ENCODE measurements at regions not wholly inside any gene's neighbourhood (a gene's known extent, or its start where the extent isn't known, plus 50 kb on each side); places are given as distances from the start of the nearest gene placed in this dataset.

GRCh38 chr20:21902391-21902790, 196.9 kb downstream of the PAX1 start:
- no peak overlapping the region for H3K9ac ChIP-seq (ENCODE audit: low read length)
- H2AFZ ChIP-seq (ENCODE audit: low read depth, low read length): no peak overlapping the region
- FAIRE-seq: no peak
- no peaks in the 10 kb centered on the region for H4K20me1 ChIP-seq (ENCODE audit: insufficient read depth, low read length)
- no peaks in the 10 kb centered on the region for H3K9me3 Mint-ChIP-seq (ENCODE audit: unreplicated experiment)
- no peaks in the 10 kb centered on the region for H3K4me1 Mint-ChIP-seq (ENCODE audit: low read depth, unreplicated experiment)
- H3K27me3 ChIP-seq (ENCODE audit: insufficient read depth, low read length): no peaks in the 10 kb centered on the region
- H3K27ac ChIP-seq (ENCODE audit: low read depth, low read length): no peak overlapping the region
- peaks cover 6% of the 10 kb centered on the region for H3K9me3 ChIP-seq (ENCODE audit: insufficient read depth, low read depth, low read length)
- DNase-seq (ENCODE audit: low read depth): no peak
- no peaks in the 10 kb centered on the region for H3K36me3 Mint-ChIP-seq (ENCODE audit: low read depth, unreplicated experiment)
- no peaks in the 10 kb centered on the region for H3K4me1 ChIP-seq (ENCODE audit: insufficient read depth, low read length)
- H3K27ac Mint-ChIP-seq (ENCODE audit: unreplicated experiment): no peak overlapping the region
- no peak overlapping the region for H3K4me3 ChIP-seq (ENCODE audit: insufficient read depth, low read depth, low read length)
- no peak overlapping the region for H3K4me2 ChIP-seq (ENCODE audit: low read length)
- no peaks in the 10 kb centered on the region for H3K79me2 ChIP-seq (ENCODE audit: insufficient read depth, low read length)
- H3K4me3 Mint-ChIP-seq (ENCODE audit: unreplicated experiment): no peak overlapping the region
- peaks cover 2% of the 10 kb centered on the region for H3K27me3 Mint-ChIP-seq (ENCODE audit: low read depth, unreplicated experiment)
- no peaks in the 10 kb centered on the region for H3K36me3 ChIP-seq (ENCODE audit: insufficient read depth, low read length)
- TF ChIP-seq, protein P1, sequence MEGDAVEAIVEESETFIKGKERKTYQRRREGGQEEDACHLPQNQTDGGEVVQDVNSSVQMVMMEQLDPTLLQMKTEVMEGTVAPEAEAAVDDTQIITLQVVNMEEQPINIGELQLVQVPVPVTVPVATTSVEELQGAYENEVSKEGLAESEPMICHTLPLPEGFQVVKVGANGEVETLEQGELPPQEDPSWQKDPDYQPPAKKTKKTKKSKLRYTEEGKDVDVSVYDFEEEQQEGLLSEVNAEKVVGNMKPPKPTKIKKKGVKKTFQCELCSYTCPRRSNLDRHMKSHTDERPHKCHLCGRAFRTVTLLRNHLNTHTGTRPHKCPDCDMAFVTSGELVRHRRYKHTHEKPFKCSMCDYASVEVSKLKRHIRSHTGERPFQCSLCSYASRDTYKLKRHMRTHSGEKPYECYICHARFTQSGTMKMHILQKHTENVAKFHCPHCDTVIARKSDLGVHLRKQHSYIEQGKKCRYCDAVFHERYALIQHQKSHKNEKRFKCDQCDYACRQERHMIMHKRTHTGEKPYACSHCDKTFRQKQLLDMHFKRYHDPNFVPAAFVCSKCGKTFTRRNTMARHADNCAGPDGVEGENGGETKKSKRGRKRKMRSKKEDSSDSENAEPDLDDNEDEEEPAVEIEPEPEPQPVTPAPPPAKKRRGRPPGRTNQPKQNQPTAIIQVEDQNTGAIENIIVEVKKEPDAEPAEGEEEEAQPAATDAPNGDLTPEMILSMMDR (IDR thresholded peaks at IDR 0.05; ENCODE audit: insufficient read depth, low read depth, low read length): no peak
- no peak for TF ChIP-seq EZH2 (IDR thresholded peaks at IDR 0.05; ENCODE audit: insufficient read depth, low read length)

- Histone ChIP-seq H3K27ac (ENCODE audit: low read depth, low read length) (no peak overlapping the region), H3K79me2 (ENCODE audit: insufficient read depth, low read length) (no peaks in the 10 kb centered on the region), H3K27me3 (ENCODE audit: insufficient read depth, low read length) (no peaks in the 10 kb centered on the region), H2AFZ (ENCODE audit: low read depth, low read length) (no peak overlapping the region), H3K9me3 (ENCODE audit: insufficient read depth, low read depth, low read length) (peaks cover 6% of the 10 kb centered on the region), H3K4me2 (ENCODE audit: low read length) (no peak overlapping the region), H3K4me3 (ENCODE audit: insufficient read depth, low read depth, low read length) (no peak overlapping the region), H3K9ac (ENCODE audit: low read length) (no peak overlapping the region), H4K20me1 (ENCODE audit: insufficient read depth, low read length) (no peaks in the 10 kb centered on the region), H3K36me3 (ENCODE audit: insufficient read depth, low read length) (no peaks in the 10 kb centered on the region), H3K4me1 (ENCODE audit: insufficient read depth, low read length) (no peaks in the 10 kb centered on the region)
- no peak overlapping the region for H3K4me3 Mint-ChIP-seq (ENCODE audit: unreplicated experiment)
- no peak overlapping the region for H3K27ac Mint-ChIP-seq (ENCODE audit: unreplicated experiment)
- no peaks in the 10 kb centered on the region for H3K4me1 Mint-ChIP-seq (ENCODE audit: low read depth, unreplicated experiment)
- TF ChIP-seq EZH2 (IDR thresholded peaks at IDR 0.05; ENCODE audit: insufficient read depth, low read length): no peak
- TF ChIP-seq, protein P1 (IDR thresholded peaks at IDR 0.05; ENCODE audit: insufficient read depth, low read depth, low read length): no peak
- H3K27me3 Mint-ChIP-seq (ENCODE audit: low read depth, unreplicated experiment): peaks cover 2% of the 10 kb centered on the region
- no peaks in the 10 kb centered on the region for H3K9me3 Mint-ChIP-seq (ENCODE audit: unreplicated experiment)
- no peaks in the 10 kb centered on the region for H3K36me3 Mint-ChIP-seq (ENCODE audit: low read depth, unreplicated experiment)
- no peak for FAIRE-seq
- no peak for DNase-seq (ENCODE audit: low read depth)
Measured at GRCh38 chr20:21901470-21902275, 196.2 kb downstream of the PAX1 start.

DNA sequence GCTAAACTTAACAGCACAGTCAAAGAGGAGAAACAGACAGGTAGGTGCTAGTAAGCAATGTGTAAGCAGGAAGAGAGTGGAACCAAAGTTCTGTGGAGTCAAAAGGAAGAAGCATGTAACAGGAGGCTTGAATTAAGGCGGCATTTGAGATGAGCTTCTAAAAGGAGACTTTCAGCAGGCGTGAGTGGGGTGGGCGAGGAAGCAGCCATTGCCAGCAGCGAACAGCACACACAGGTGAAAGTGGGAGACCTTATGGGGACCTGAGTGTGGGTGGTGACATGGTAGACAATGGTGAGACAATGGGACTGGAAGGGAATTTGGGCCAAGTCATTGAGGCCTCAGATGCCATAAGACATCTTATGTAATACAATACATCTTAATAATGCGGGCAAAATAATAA, 195.0 kb downstream of the PAX1 start:
- Mint-ChIP-seq H3K27ac (ENCODE audit: unreplicated experiment) (no peak overlapping the region), H3K4me3 (ENCODE audit: unreplicated experiment) (no peak overlapping the region), H3K9me3 (ENCODE audit: unreplicated experiment) (no peaks in the 10 kb centered on the region), H3K4me1 (ENCODE audit: low read depth, unreplicated experiment) (no peaks in the 10 kb centered on the region), H3K27me3 (ENCODE audit: low read depth, unreplicated experiment) (peaks cover 2% of the 10 kb centered on the region), H3K36me3 (ENCODE audit: low read depth, unreplicated experiment) (no peaks in the 10 kb centered on the region)
- no peaks in the 10 kb centered on the region for H3K27me3 ChIP-seq (ENCODE audit: insufficient read depth, low read length)
- no peak overlapping the region for H2AFZ ChIP-seq (ENCODE audit: low read depth, low read length)
- no peak overlapping the region for H3K9ac ChIP-seq (ENCODE audit: low read length)
- H3K79me2 ChIP-seq (ENCODE audit: insufficient read depth, low read length): no peaks in the 10 kb centered on the region
- no peak for FAIRE-seq
- H3K36me3 ChIP-seq (ENCODE audit: insufficient read depth, low read length): no peaks in the 10 kb centered on the region
- peaks cover 6% of the 10 kb centered on the region for H3K9me3 ChIP-seq (ENCODE audit: insufficient read depth, low read depth, low read length)
- H3K4me3 ChIP-seq (ENCODE audit: insufficient read depth, low read depth, low read length): no peak overlapping the region
- no peak for DNase-seq (ENCODE audit: low read depth)
- H3K4me2 ChIP-seq (ENCODE audit: low read length): no peak overlapping the region
- no peak for TF ChIP-seq EZH2 (IDR thresholded peaks at IDR 0.05; ENCODE audit: insufficient read depth, low read length)
- H3K27ac ChIP-seq (ENCODE audit: low read depth, low read length): no peak overlapping the region
- no peaks in the 10 kb centered on the region for H4K20me1 ChIP-seq (ENCODE audit: insufficient read depth, low read length)
- no peaks in the 10 kb centered on the region for H3K4me1 ChIP-seq (ENCODE audit: insufficient read depth, low read length)

Measured in astrocyte (in vitro differentiated cells and primary cell).